GM10266 (cell line): ENCODE measurements at regions not wholly inside any gene's neighbourhood (a gene's known extent, or its start where the extent isn't known, plus 50 kb on each side); places are given as distances from the start of the nearest gene placed in this dataset.

Source experiments
- DNase-seq: peaks from one replicate; pipeline ENCODE4 v3.0.0; 2012; ENCODE audit errors: extremely low spot score
- TF ChIP-seq, protein P1 (sequence below): IDR thresholded peaks from 2 replicates; pipeline ENCODE4 v1.5.1; 2012; ENCODE audit warnings: mild to moderate bottlenecking, low read depth; ENCODE audit not compliant: control insufficient read depth, insufficient read depth; ENCODE audit errors: missing control alignments

DNA sequence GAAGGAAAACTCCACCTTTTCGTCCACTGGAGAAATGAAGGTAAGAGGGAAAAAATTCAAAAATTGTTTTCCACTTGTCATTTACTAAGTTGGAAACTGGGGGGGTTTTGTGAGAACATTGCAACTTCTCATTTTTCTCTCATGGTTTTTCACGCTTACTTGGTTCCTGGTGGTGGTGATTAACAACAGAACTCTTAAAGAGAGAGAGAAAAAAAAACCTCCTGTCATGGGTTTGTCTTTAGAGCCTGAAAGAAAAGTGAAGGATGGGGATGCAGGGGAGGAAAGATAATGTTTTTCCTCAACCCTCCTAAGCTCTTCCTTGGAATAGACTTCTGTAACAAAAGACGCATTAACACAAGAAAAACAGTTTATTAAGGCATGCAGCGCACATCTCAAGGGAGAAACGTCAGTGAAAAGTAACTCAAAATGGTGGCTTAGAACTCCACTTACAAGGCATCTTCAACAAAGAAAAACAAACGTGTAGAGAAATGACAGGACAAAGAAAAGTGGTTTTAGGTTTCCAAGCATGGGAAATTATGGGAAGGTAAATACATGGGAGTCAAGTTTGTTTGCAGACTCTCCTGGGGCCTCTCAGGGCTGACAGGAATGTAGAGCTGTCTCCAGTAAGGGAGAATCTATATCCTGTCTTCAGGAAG is 81.9 kb upstream of the ATF7IP start:
- TF ChIP-seq, protein P1, sequence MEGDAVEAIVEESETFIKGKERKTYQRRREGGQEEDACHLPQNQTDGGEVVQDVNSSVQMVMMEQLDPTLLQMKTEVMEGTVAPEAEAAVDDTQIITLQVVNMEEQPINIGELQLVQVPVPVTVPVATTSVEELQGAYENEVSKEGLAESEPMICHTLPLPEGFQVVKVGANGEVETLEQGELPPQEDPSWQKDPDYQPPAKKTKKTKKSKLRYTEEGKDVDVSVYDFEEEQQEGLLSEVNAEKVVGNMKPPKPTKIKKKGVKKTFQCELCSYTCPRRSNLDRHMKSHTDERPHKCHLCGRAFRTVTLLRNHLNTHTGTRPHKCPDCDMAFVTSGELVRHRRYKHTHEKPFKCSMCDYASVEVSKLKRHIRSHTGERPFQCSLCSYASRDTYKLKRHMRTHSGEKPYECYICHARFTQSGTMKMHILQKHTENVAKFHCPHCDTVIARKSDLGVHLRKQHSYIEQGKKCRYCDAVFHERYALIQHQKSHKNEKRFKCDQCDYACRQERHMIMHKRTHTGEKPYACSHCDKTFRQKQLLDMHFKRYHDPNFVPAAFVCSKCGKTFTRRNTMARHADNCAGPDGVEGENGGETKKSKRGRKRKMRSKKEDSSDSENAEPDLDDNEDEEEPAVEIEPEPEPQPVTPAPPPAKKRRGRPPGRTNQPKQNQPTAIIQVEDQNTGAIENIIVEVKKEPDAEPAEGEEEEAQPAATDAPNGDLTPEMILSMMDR, result no peak

DNA sequence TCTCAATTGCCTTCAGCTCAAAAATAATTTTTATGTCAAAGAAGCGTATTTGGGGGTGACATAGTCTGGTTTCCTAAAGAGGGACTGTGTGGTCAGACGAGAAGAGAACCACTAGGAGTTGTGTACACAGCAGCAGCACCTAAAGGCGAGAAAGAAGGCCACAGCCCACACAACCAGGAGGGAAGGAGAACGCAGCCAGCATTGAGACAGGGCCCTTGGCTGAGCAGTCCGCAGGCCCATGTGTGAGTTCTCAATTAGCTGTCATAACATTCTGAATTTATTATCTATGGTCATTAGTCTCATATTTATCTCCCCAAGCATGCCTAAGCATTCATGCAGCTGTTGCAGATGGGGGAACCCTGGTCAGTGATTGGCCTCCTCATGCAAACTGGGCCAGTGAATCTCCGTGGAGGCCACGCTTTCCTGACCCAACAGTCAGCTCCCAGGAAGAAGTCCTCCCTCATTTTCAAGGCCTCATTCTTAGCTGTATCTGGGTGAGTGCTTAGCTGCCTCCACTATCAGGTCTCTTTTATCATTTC is 81.2 kb upstream of the ATF7IP start:
- TF ChIP-seq, protein P1, result peak; percentile 28
- peak; percentile 53 for DNase-seq

More for the DNA sequence above, 81.9 kb upstream of the ATF7IP start:
- DNase-seq, result peak; percentile 34

DNA sequence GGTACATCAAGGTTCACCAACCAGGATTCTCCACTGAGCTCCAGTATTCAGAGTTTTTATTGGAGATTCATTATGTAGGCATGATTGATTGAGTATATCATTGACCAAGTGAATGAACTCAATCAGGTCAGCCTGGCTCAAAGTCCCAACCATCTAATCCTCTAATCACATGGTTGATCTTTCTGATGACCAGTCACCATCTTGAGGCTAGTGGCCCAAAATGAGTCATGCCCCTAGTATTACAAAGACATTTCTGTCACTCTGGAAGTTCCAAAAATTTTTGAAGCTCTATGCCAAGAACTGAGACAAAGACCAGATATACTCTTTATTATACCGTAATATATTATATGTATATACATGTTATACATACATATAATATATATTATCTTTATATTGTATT is 75.9 kb upstream of the ATF7IP start:
- no peak for DNase-seq
- TF ChIP-seq, protein P1, result no peak

DNA sequence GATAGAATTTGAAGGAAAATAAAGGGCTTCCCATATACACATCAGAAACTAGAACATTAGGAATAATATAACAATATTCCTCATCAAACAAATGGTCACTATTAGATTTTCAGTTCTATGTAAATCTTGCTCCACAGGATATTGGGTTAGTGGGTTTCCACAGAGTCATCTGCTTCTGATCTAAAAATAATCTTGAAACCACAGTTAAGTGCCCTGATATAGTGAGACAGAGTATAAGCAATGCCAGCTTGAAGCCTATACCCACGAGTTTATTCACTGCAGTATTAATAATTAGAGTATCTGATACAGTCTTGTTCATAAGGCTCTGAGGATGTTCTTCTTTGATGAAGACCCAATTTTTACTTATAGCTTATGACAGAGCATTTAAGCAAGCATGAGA is 74.5 kb upstream of the ATF7IP start:
- no peak for DNase-seq
- TF ChIP-seq, protein P1, result no peak

DNA sequence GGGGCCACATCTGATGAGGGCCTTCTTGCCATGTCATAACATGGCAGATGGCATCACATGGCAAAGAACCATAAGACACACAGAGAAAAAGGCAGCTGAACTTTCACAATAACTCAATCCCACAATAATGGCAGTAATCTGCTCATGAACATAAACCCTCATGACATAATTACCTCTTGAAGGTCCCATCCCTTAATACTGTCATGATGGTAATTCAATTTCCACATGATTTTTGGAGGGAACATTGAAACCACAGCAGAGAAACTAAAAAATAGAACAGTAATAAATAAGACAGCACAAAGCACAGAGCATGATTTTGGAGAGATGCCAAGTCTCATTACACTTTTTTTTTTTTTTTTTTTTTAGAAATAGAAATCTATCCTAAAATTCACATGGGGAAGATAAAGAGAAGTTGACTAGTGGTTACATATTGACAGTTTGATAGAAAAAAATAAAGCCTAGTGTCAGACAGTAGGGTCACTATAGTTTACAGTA is 61.8 kb upstream of the ATF7IP start:
- DNase-seq, result no peak

DNA sequence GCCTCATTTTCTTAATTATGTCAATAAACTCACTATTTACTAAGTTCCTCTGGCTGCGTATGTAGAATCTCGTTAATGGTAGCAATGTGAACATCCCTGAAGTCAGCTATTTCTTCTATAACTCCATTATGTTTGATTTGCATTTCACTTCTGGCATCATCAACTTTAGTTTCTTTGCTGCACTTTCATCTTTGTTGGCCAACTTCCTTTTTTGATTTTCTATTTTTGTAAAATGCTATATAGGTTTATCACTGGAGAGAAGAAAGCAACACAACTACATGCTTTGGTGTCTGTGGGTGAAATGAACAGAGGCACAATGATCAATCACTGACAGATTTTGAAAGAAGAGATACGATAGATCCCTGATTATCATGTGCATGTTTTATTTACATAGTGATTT is 58.5 kb upstream of the ATF7IP start:
- no peak for DNase-seq
- TF ChIP-seq, protein P1, result no peak

More for the DNA sequence above, 61.8 kb upstream of the ATF7IP start:
- TF ChIP-seq, protein P1, result no peak

DNA sequence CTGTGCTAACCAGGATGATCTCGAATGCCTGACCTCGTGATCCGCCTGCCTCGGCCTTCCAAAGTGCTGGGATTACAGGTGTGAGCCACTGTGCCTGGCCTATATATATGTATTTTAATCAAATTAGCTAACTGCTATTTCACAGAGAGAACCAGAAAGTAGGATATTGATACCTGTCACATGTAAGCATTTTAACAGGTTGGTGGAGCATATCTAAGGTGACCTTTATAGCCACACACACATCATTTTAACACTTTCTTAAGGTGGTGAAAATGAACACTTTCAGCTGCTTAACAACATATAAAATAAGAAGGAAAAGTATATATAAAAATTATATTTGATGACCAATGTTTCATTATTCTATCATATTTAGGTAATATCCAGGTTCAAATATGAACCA is 57.0 kb upstream of the ATF7IP start:
- TF ChIP-seq, protein P1, result no peak
- DNase-seq, result no peak
